A549 (cell line): ENCODE measurements at regions not wholly inside any gene's neighbourhood (a gene's known extent, or its start where the extent isn't known, plus 50 kb on each side); places are given as distances from the start of the nearest gene placed in this dataset.

Experiments
- CHD2 ChIP-seq: fragments of 150-350 bp; IDR thresholded peaks from 2 replicates; pipeline ENCODE4 v1.6.1; 2014; ENCODE audit warnings: low read length; ENCODE audit not compliant: partially characterized antibody
- CTCF ChIP-seq: fragments of >200 bp; sonication (Bioruptor Twin); formaldehyde crosslinking; IDR thresholded peaks from 3 replicates; pipeline ENCODE4 v1.5.1; 2016
- E2F6 ChIP-seq: IDR thresholded peaks from 2 replicates; pipeline ENCODE4 v1.6.1; 2012; ENCODE audit warnings: low read depth, borderline replicate concordance
- EP300 ChIP-seq, 2 experiments: fragments of >200 bp; sonication (Bioruptor Twin); formaldehyde crosslinking; IDR thresholded peaks; 2 replicates in 1 of 2; 3 replicates in 1 of 2; pipeline ENCODE4 v1.6.1; 2016 to 2017

GRCh38 chr1:208600456-208601190 is 356.4 kb upstream of the PLXNA2 start:
- TF ChIP-seq EP300 (IDR thresholded peaks at IDR 0.05) (no peak), CHD2 (no peak), E2F6 (no peak), CTCF (no peak)
